ENCODE measurements at regions not wholly inside any gene's neighbourhood (a gene's known extent, or its start where the extent isn't known, plus 50 kb on each side); places are given as distances from the start of the nearest gene placed in this dataset.

DNA sequence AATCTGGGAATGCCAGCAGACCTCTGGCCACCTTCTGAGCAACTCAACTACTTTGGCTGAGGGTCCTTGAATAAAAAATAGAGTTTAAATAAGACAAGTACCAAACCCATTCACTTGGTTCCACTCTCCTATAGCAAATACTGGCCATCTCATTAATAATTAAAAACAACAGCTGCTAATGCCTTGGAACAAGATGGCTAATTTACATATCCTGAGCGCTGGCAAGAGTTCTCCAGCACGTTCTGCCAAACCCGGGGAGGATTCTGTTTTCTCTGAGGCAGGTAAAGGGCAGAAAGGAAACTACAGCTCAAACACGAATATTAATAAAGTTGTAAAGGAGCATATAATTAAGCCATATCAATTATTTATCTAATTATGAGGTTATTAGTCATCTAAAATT, 1123.7 kb downstream of the TDRD15 start:
- Histone ChIP-seq H3K9ac (no peak overlapping the region), H3K36me3 (ENCODE audit: control insufficient read depth, insufficient read depth, low read length) (no peaks in the 10 kb centered on the region), H3K4me1 (no peaks in the 10 kb centered on the region), H3K4me3 (ENCODE audit: low read depth, low read length) (no peak overlapping the region), H3K4me2 (ENCODE audit: low read length) (no peak overlapping the region), H3K27ac (no peak overlapping the region), H3K9me3 (ENCODE audit: control insufficient read depth, low read length) (no peaks in the 10 kb centered on the region), H3K27me3 (ENCODE audit: control insufficient read depth, insufficient read depth, low read length) (no peaks in the 10 kb centered on the region), H2AFZ (no peak overlapping the region), H3K79me2 (no peaks in the 10 kb centered on the region)
- TF ChIP-seq, protein P1, sequence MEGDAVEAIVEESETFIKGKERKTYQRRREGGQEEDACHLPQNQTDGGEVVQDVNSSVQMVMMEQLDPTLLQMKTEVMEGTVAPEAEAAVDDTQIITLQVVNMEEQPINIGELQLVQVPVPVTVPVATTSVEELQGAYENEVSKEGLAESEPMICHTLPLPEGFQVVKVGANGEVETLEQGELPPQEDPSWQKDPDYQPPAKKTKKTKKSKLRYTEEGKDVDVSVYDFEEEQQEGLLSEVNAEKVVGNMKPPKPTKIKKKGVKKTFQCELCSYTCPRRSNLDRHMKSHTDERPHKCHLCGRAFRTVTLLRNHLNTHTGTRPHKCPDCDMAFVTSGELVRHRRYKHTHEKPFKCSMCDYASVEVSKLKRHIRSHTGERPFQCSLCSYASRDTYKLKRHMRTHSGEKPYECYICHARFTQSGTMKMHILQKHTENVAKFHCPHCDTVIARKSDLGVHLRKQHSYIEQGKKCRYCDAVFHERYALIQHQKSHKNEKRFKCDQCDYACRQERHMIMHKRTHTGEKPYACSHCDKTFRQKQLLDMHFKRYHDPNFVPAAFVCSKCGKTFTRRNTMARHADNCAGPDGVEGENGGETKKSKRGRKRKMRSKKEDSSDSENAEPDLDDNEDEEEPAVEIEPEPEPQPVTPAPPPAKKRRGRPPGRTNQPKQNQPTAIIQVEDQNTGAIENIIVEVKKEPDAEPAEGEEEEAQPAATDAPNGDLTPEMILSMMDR (IDR thresholded peaks at IDR 0.05) = no peak

DNA sequence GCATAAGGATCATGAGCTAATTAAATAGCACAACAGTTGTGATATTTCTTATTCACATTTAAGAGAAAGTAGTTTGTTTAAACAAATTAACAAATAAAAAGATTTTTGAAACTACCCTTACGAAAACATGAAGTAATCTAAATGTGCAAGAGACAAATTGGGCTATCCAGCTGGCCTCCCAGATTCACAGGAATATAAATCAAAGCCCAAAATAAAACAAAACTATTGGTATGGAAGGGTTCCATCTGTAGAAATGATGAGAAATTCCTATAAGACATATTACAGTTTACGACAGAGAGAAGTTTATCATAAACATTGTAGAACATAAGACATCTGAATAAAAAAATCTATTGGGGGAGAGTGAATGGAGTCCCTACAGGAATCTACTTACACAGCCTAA, 1125.1 kb downstream of the TDRD15 start:
- TF ChIP-seq, protein P1 (IDR thresholded peaks at IDR 0.05) = no peak
- H3K27ac ChIP-seq = no peak overlapping the region
- no peaks in the 10 kb centered on the region for H3K36me3 ChIP-seq (ENCODE audit: control insufficient read depth, insufficient read depth, low read length)
- no peak overlapping the region for H2AFZ ChIP-seq
- H3K79me2 ChIP-seq = no peaks in the 10 kb centered on the region
- H3K27me3 ChIP-seq (ENCODE audit: control insufficient read depth, insufficient read depth, low read length) = no peaks in the 10 kb centered on the region
- H3K4me3 ChIP-seq (ENCODE audit: low read depth, low read length) = no peak overlapping the region
- no peak overlapping the region for H3K9ac ChIP-seq
- H3K9me3 ChIP-seq (ENCODE audit: control insufficient read depth, low read length) = no peaks in the 10 kb centered on the region
- H3K4me1 ChIP-seq = no peaks in the 10 kb centered on the region
- H3K4me2 ChIP-seq (ENCODE audit: low read length) = no peak overlapping the region

DNA sequence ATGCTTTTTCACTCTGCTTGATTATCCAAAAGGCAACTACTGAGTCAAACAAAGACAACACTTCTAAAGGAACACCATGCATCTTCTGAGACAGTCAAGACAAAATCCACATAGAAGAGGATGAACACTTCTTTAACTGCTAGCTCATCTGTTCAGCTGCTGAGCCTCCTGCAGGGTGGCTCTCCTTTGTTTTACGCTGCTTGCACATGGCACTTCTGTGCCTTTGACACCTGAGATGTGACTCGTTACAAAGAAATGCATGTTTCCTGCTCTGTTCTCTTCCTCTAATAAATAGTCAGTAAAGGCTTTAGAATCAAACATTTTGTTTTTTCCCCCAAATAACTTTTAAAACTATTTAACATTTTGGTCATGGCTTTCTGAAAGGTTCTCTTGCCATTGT, 1129.4 kb downstream of the TDRD15 start:
- Histone ChIP-seq H2AFZ (no peak overlapping the region), H3K9me3 (ENCODE audit: control insufficient read depth, low read length) (no peaks in the 10 kb centered on the region), H3K4me3 (ENCODE audit: low read depth, low read length) (no peak overlapping the region), H3K4me2 (ENCODE audit: low read length) (no peak overlapping the region), H3K4me1 (no peaks in the 10 kb centered on the region), H3K9ac (no peak overlapping the region), H3K27me3 (ENCODE audit: control insufficient read depth, insufficient read depth, low read length) (no peaks in the 10 kb centered on the region), H3K36me3 (ENCODE audit: control insufficient read depth, insufficient read depth, low read length) (no peaks in the 10 kb centered on the region), H3K27ac (no peak overlapping the region), H3K79me2 (no peaks in the 10 kb centered on the region)
- TF ChIP-seq, protein P1 (IDR thresholded peaks at IDR 0.05) = no peak

DNA sequence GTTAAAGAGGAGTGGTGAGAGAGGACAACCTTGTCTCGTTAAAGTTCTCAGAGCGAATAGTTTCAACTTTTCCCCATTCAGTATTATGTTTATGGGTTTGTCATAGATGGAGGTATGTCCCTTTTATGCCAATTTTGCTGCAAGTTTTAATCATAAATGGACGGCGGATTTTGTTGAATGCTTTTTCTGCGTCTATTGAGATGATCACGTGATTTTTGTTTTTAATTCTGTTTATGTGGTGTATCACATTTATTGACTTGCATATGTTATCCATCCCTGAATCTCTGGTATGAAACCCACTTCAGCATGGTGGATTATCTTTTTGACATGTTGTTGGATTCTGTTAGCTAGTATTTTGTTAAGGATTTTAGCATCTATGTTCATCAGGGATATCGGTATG, 1123.8 kb upstream of the KLHL29 start:
- H3K4me3 ChIP-seq (ENCODE audit: low read depth, low read length) = no peak overlapping the region
- no peaks in the 10 kb centered on the region for H3K79me2 ChIP-seq
- no peak overlapping the region for H2AFZ ChIP-seq
- TF ChIP-seq, protein P1 (IDR thresholded peaks at IDR 0.05) = no peak
- no peaks in the 10 kb centered on the region for H3K36me3 ChIP-seq (ENCODE audit: control insufficient read depth, insufficient read depth, low read length)
- H3K27ac ChIP-seq = no peak overlapping the region
- no peak overlapping the region for H3K4me2 ChIP-seq (ENCODE audit: low read length)
- no peak overlapping the region for H3K9ac ChIP-seq
- H3K27me3 ChIP-seq (ENCODE audit: control insufficient read depth, insufficient read depth, low read length) = no peaks in the 10 kb centered on the region
- no peaks in the 10 kb centered on the region for H3K4me1 ChIP-seq
- no peaks in the 10 kb centered on the region for H3K9me3 ChIP-seq (ENCODE audit: control insufficient read depth, low read length)

DNA sequence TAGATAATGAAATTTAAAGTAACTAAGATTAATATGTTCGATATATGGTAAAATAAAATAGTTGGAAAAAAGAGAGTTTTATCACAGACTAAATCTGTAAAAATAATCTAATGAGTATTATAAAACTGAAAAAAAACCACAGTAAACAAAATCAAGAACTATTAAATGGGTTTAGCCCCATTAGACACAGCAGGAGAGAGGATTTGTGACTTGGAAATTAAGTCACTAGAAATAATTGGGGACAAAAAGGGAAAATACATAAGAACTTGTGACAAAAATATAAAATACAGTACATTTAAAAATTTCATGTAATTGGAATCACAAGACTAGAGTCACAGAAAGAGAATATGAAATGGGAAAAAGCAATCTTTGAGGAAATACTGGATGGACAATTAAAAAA, 1114.6 kb upstream of the KLHL29 start:
- TF ChIP-seq, protein P1 (IDR thresholded peaks at IDR 0.05) = no peak
- H3K36me3 ChIP-seq (ENCODE audit: control insufficient read depth, insufficient read depth, low read length) = no peaks in the 10 kb centered on the region
- no peak overlapping the region for H3K9ac ChIP-seq
- no peaks in the 10 kb centered on the region for H3K9me3 ChIP-seq (ENCODE audit: control insufficient read depth, low read length)
- no peak overlapping the region for H3K27ac ChIP-seq
- no peak overlapping the region for H3K4me2 ChIP-seq (ENCODE audit: low read length)
- H3K4me1 ChIP-seq = no peaks in the 10 kb centered on the region
- H3K4me3 ChIP-seq (ENCODE audit: low read depth, low read length) = no peak overlapping the region
- H3K79me2 ChIP-seq = no peaks in the 10 kb centered on the region
- H2AFZ ChIP-seq = no peak overlapping the region
- no peaks in the 10 kb centered on the region for H3K27me3 ChIP-seq (ENCODE audit: control insufficient read depth, insufficient read depth, low read length)

Data from parathyroid adenoma (tissue), 2 donors.